ENCODE measurements at regions not wholly inside any gene's neighbourhood (a gene's known extent, or its start where the extent isn't known, plus 50 kb on each side); places are given as distances from the start of the nearest gene placed in this dataset.

- FAIRE-seq: no peak
These were observed 50.3 kb upstream of the ST3GAL5 start for GRCh38 chr2:85939131-85939530.

Measured in islet of Langerhans (tissue), 1 donor.